Liver (tissue), 3 donors: ENCODE measurements at regions not wholly inside any gene's neighbourhood (a gene's known extent, or its start where the extent isn't known, plus 50 kb on each side); places are given as distances from the start of the nearest gene placed in this dataset.

Experiments used
- CTCF ChIP-seq: fragments of 150-350 bp; IDR thresholded peaks from 2 replicates; pipeline ENCODE4 v1.5.1; 2017; ENCODE audit warnings: improper control_type of control experiment, low read depth, low read length; ENCODE audit not compliant: missing input control
- EGR1 ChIP-seq, 2 donors: IDR thresholded peaks; 2 replicates each; pipeline ENCODE4 v1.6.1; 2016 to 2018; ENCODE audit warnings: antibody characterized with exemption in 2 of 2, low read depth in 2 of 2
- FOXA1 ChIP-seq: IDR thresholded peaks from 2 replicates; pipeline ENCODE4 v1.6.1; 2016; ENCODE audit warnings: antibody characterized with exemption
- GABPA ChIP-seq, 2 donors: IDR thresholded peaks in 1 of 2; conservative IDR thresholded peaks in 1 of 2; 2 replicates each; pipeline ENCODE4 v1.6.1; 2016; ENCODE audit warnings: antibody characterized with exemption in 2 of 2, mild to moderate bottlenecking in 1 of 2, moderate library complexity in 1 of 2
- HNF4G ChIP-seq: IDR thresholded peaks from 2 replicates; pipeline ENCODE4 v1.6.1; 2016; ENCODE audit warnings: antibody characterized with exemption
- JUND ChIP-seq, 2 donors: IDR thresholded peaks; 2 replicates each; pipeline ENCODE4 v1.6.1; 2016; ENCODE audit warnings: antibody characterized with exemption in 2 of 2
- MAX ChIP-seq: IDR thresholded peaks from 2 replicates; pipeline ENCODE4 v1.6.1; 2016; ENCODE audit warnings: antibody characterized with exemption
- NR2F2 ChIP-seq: IDR thresholded peaks from 2 replicates; pipeline ENCODE4 v1.6.1; 2016; ENCODE audit warnings: antibody characterized with exemption
- RAD21 ChIP-seq, 2 donors: IDR thresholded peaks; 2 replicates each; pipeline ENCODE4 v1.6.1; 2016; ENCODE audit warnings: antibody characterized with exemption in 2 of 2, mild to moderate bottlenecking in 2 of 2
- REST ChIP-seq: IDR thresholded peaks from 2 replicates; pipeline ENCODE4 v1.6.1; 2016; ENCODE audit warnings: antibody characterized with exemption, mild to moderate bottlenecking
- SP1 ChIP-seq: IDR thresholded peaks from 2 replicates; pipeline ENCODE4 v1.6.1; 2018; ENCODE audit warnings: antibody characterized with exemption, mild to moderate bottlenecking
- TAF1 ChIP-seq: conservative IDR thresholded peaks from 2 replicates; pipeline ENCODE4 v1.6.1; 2016; ENCODE audit warnings: antibody characterized with exemption, mild to moderate bottlenecking
- YY1 ChIP-seq: IDR thresholded peaks from 2 replicates; pipeline ENCODE4 v1.6.1; 2016; ENCODE audit warnings: antibody characterized with exemption, mild to moderate bottlenecking
- ZBTB33 ChIP-seq: IDR thresholded peaks from 2 replicates; pipeline ENCODE4 v1.6.1; 2016; ENCODE audit warnings: antibody characterized with exemption
- donor health status: healthy.
- donor health status: healthy.

GRCh38 chr10:95134490-95134889 is 59.5 kb upstream of the ACSM6 start:
- TF ChIP-seq TAF1 (no peak), HNF4G (no peak), JUND (IDR thresholded peaks at IDR 0.05) (no peak), SP1 (no peak), YY1 (no peak), GABPA (IDR thresholded peaks at IDR 0.05 in 1 of 2, conservative IDR thresholded peaks at IDR 0.05 in 1 of 2) (no peak), REST (no peak), CTCF (no peak), NR2F2 (no peak), EGR1 (IDR thresholded peaks at IDR 0.05; ENCODE audit: low read depth in 2 of 2) (no peak), MAX (no peak), FOXA1 (no peak), RAD21 (IDR thresholded peaks at IDR 0.05) (no peak), ZBTB33 (no peak)
